IMR-90 (cell line): ENCODE measurements at regions not wholly inside any gene's neighbourhood (a gene's known extent, or its start where the extent isn't known, plus 50 kb on each side); places are given as distances from the start of the nearest gene placed in this dataset.

Source experiments
- ATAC-seq: fragments of 200-7000 bp; cut with Tn5 transposase; 2 replicates; pipeline ENCODE4 v1.9.1; 2020; ENCODE audit warnings: low read depth, mild to moderate bottlenecking, moderate library complexity
- BruUV-seq: library from RNA; stranded (reverse); fragments of 400-500 nt; replicated peaks from 2 replicates; lab custom pipeline; 2021; lab: Mats Ljungman, UMichigan
- CTCF ChIA-PET: fragments of 300-600 bp; formaldehyde crosslinking; extraction: SDS; loops from one replicate; lab custom pipeline; 2021; ENCODE audit warnings: antibody characterized with exemption; lab: Yijun Ruan, JAX
- POLR2A ChIA-PET: fragments of 300-600 bp; sonication (Branson Sonifier 250); formaldehyde crosslinking; loops from one replicate; lab custom pipeline; 2022; ENCODE audit warnings: antibody characterized with exemption; ENCODE audit not compliant: unreplicated experiment; lab: Charles Lee
- DNase-seq: peaks from one replicate; pipeline ENCODE4 v3.0.0; 2013
- H2AFZ ChIP-seq: replicated peaks from 2 replicates; pipeline ENCODE3; 2013; ENCODE audit warnings: low read length, mild to moderate bottlenecking; ENCODE audit not compliant: poor library complexity
- H2AK5ac ChIP-seq: 2 replicates; pipeline ENCODE4 v1.6.1; 2013; ENCODE audit warnings: low read depth, low read length, inconsistent platforms
- H2AK9ac ChIP-seq: replicated peaks from 2 replicates; pipeline ENCODE3; 2013; ENCODE audit warnings: mild to moderate bottlenecking, low read depth, low read length, moderate library complexity; ENCODE audit not compliant: poor library complexity
- H2BK120ac ChIP-seq: 2 replicates; pipeline ENCODE4 v1.6.1; 2013; ENCODE audit warnings: low read depth, low read length, inconsistent platforms
- H2BK15ac ChIP-seq: 3 replicates; pipeline ENCODE4 v1.6.1; 2013; ENCODE audit warnings: low read depth, low read length, inconsistent platforms
- H2BK20ac ChIP-seq: 2 replicates; pipeline ENCODE4 v1.6.1; 2013; ENCODE audit warnings: low read depth, mild to moderate bottlenecking, inconsistent platforms, low read length, moderate library complexity
- H2BK5ac ChIP-seq: 2 replicates; pipeline ENCODE4 v1.6.1; 2013; ENCODE audit warnings: mild to moderate bottlenecking, low read depth, low read length, inconsistent platforms; ENCODE audit not compliant: poor library complexity, severe bottlenecking
- H3K14ac ChIP-seq: replicated peaks from 2 replicates; pipeline ENCODE4 v1.6.1; 2013; ENCODE audit warnings: low read depth, low read length, inconsistent platforms
- H3K18ac ChIP-seq: 2 replicates; pipeline ENCODE4 v1.6.1; 2013; ENCODE audit warnings: low read depth, low read length, control low read depth
- H3K23ac ChIP-seq: 2 replicates; pipeline ENCODE4 v1.6.1; 2013; ENCODE audit warnings: low read depth, low read length, inconsistent platforms
- H3K27ac ChIP-seq: 2 replicates; pipeline ENCODE4 v1.5.1; 2013; ENCODE audit warnings: mild to moderate bottlenecking, control low read depth, low read length; ENCODE audit not compliant: insufficient read depth
- H3K27me3 ChIP-seq: 2 replicates; pipeline ENCODE4 v1.6.1; 2013; ENCODE audit warnings: low read length; ENCODE audit not compliant: control insufficient read depth, insufficient read depth
- H3K36me3 ChIP-seq: 2 replicates; pipeline ENCODE4 v1.6.1; 2013; ENCODE audit warnings: low read length, mixed read lengths; ENCODE audit not compliant: control insufficient read depth, insufficient read depth
- H3K4ac ChIP-seq: 2 replicates; pipeline ENCODE4 v1.6.1; 2013; ENCODE audit warnings: low read depth, low read length, inconsistent platforms
- H3K4me1 ChIP-seq: 2 replicates; pipeline ENCODE4 v1.6.1; 2013; ENCODE audit warnings: low read length, mixed read lengths; ENCODE audit not compliant: control insufficient read depth, insufficient read depth
- H3K4me2 ChIP-seq: 2 replicates; pipeline ENCODE4 v1.6.1; 2013; ENCODE audit warnings: low read depth, mild to moderate bottlenecking, control low read depth, low read length, moderate library complexity
- H3K4me3 ChIP-seq: 2 replicates; pipeline ENCODE4 v1.5.1; 2013; ENCODE audit warnings: low read depth, mild to moderate bottlenecking, control low read depth, low read length, moderate library complexity; ENCODE audit not compliant: insufficient read depth
- H3K56ac ChIP-seq: 2 replicates; pipeline ENCODE4 v1.6.1; 2013; ENCODE audit warnings: low read length, inconsistent platforms; ENCODE audit not compliant: insufficient read depth; ENCODE audit errors: extremely low read depth
- H3K79me1 ChIP-seq, 2 experiments: 2 replicates each; pipeline ENCODE4 v1.6.1; 2013; ENCODE audit warnings: low read length in 2 of 2, inconsistent platforms in 1 of 2, low read depth in 1 of 2
- H3K9ac ChIP-seq: 2 replicates; pipeline ENCODE4 v1.6.1; 2013; ENCODE audit warnings: low read depth, low read length, control low read depth
- H3K9me1 ChIP-seq: 2 replicates; pipeline ENCODE4 v1.6.1; 2013; ENCODE audit warnings: low read length, inconsistent platforms; ENCODE audit not compliant: insufficient read depth
- H3K9me3 ChIP-seq: 2 replicates; pipeline ENCODE4 v1.6.1; 2013; ENCODE audit warnings: low read length; ENCODE audit not compliant: control insufficient read depth, insufficient read depth
- H4K20me1 ChIP-seq: 2 replicates; pipeline ENCODE4 v1.6.1; 2013; ENCODE audit warnings: low read length, inconsistent platforms; ENCODE audit not compliant: insufficient read depth
- H4K5ac ChIP-seq: 2 replicates; pipeline ENCODE4 v1.6.1; 2013; ENCODE audit warnings: mild to moderate bottlenecking, low read depth, low read length, control low read depth
- H4K8ac ChIP-seq, 2 experiments: 2 replicates each; pipeline ENCODE4 v1.6.1; 2013; ENCODE audit warnings: low read depth in 2 of 2, low read length in 2 of 2, control low read depth in 1 of 2, inconsistent platforms in 1 of 2
- H4K91ac ChIP-seq: 2 replicates; pipeline ENCODE4 v1.6.1; 2013; ENCODE audit warnings: low read depth, low read length, inconsistent platforms; ENCODE audit not compliant: insufficient read depth
- BHLHE40 ChIP-seq: fragments of 150-350 bp; IDR thresholded peaks from 2 replicates; pipeline ENCODE4 v1.6.1; 2016; ENCODE audit warnings: mild to moderate bottlenecking, low read depth, low read length
- CHD1 ChIP-seq: IDR thresholded peaks from 2 replicates; pipeline ENCODE4 v1.6.1; 2012; ENCODE audit warnings: low read depth, low read length, improper control_type of control experiment
- MAFK ChIP-seq: IDR thresholded peaks from 2 replicates; pipeline ENCODE4 v1.6.1; 2012; ENCODE audit warnings: low read depth, low read length, improper control_type of control experiment
- MAZ ChIP-seq: IDR thresholded peaks from 2 replicates; pipeline ENCODE4 v1.6.1; 2012; ENCODE audit warnings: low read depth, mild to moderate bottlenecking, low read length, improper control_type of control experiment, moderate library complexity, borderline replicate concordance
- MXI1 ChIP-seq: IDR thresholded peaks from 2 replicates; pipeline ENCODE4 v1.6.1; 2012; ENCODE audit warnings: low read depth, mild to moderate bottlenecking, low read length, moderate library complexity, borderline replicate concordance
- NFE2L2 ChIP-seq: fragments of 150-350 bp; IDR thresholded peaks from 2 replicates; pipeline ENCODE4 v1.6.1; 2016; ENCODE audit warnings: low read depth, mild to moderate bottlenecking, low read length
- RCOR1 ChIP-seq: IDR thresholded peaks from 2 replicates; pipeline ENCODE4 v1.6.1; 2012; ENCODE audit warnings: mild to moderate bottlenecking, low read length, improper control_type of control experiment; ENCODE audit not compliant: insufficient replicate concordance
- RFX5 ChIP-seq: IDR thresholded peaks from 2 replicates; pipeline ENCODE4 v1.8.0; 2012; ENCODE audit warnings: low read depth, mild to moderate bottlenecking, low read length, moderate library complexity
- SMC3 ChIP-seq: fragments of 150-350 bp; IDR thresholded peaks from 2 replicates; pipeline ENCODE4 v1.6.1; 2016; ENCODE audit warnings: low read depth, mild to moderate bottlenecking, antibody characterized with exemption, low read length, moderate library complexity
- WGBS, 2 experiments: methylation state at CpG; one replicate each; pipeline versions ENCODE4 v1.1.5 to v1.1.7; 2013; ENCODE audit warnings: missing lambda C conversion rate in 2 of 2; ENCODE audit not compliant: insufficient read length in 1 of 2; ENCODE audit errors: extremely low coverage in 2 of 2; 5-methylcytosine and 5-hydroxymethylcytosine counted together
- dilution Hi-C: fragments of 300-500 bp; cut with HindIII; formaldehyde crosslinking; loops from one replicate; pipeline ENCODE4 v1.14.3; 2018; ENCODE audit warnings: low sequenced_read_pairs; ENCODE audit not compliant: unreplicated experiment
- in situ Hi-C: fragments of 300-500 bp; cut with MboI; formaldehyde crosslinking; loops from 3 replicates; pipeline ENCODE4 v1.14.3; 2019; ENCODE audit warnings: low sequenced_read_pairs, inconsistent platforms, mixed read lengths
- intact Hi-C: fragments of 100-400 bp; cut with micrococcal nuclease; formaldehyde crosslinking; loops from 2 replicates; pipeline ENCODE4 v1.10.0; 2022

GRCh38 chr4:60016971-60017370 is 1183.2 kb upstream of the ADGRL3 start:
- TF ChIP-seq MAFK (no peak), MXI1 (no peak), RCOR1 (no peak), RFX5 (no peak), CHD1 (no peak), SMC3 (no peak), BHLHE40 (no peak), NFE2L2 (no peak), MAZ (no peak)
- H3K9ac ChIP-seq: no peak overlapping the region
- no peak overlapping the region for H2BK120ac ChIP-seq
- no peaks in the 10 kb centered on the region for H3K79me1 ChIP-seq
- no peak overlapping the region for H3K18ac ChIP-seq
- WGBS, 2 experiments: no CpG with 5 or more reads among the region's 1 CpG
- no peaks in the 10 kb centered on the region for H3K4me1 ChIP-seq
- ATAC-seq: no peak
- H4K8ac ChIP-seq: no peak overlapping the region
- BruUV-seq: no TSS peak
- intact Hi-C loops (no loop called here), dilution Hi-C loops (no loop called here), in situ Hi-C loops (no loop called here)
- no peak overlapping the region for H4K91ac ChIP-seq
- no peak for DNase-seq
- POLR2A ChIA-PET: no interaction called here
- no peak overlapping the region for H4K5ac ChIP-seq
- no peak overlapping the region for H3K14ac ChIP-seq
- no peaks in the 10 kb centered on the region for H3K36me3 ChIP-seq
- H3K4me2 ChIP-seq: no peak overlapping the region
- H3K4ac ChIP-seq: no peak overlapping the region
- CTCF ChIA-PET: no interaction called here
- no peaks in the 10 kb centered on the region for H4K20me1 ChIP-seq
- no peak overlapping the region for H3K56ac ChIP-seq
- H2BK20ac ChIP-seq: no peak overlapping the region
- no peaks in the 10 kb centered on the region for H3K27me3 ChIP-seq
- no peak overlapping the region for H2AK9ac ChIP-seq
- H2BK15ac ChIP-seq: no peak overlapping the region
- no peak overlapping the region for H2AFZ ChIP-seq
- no peak overlapping the region for H2BK5ac ChIP-seq
- H3K9me3 ChIP-seq: no peaks in the 10 kb centered on the region
- H3K4me3 ChIP-seq: no peak overlapping the region
- no peaks in the 10 kb centered on the region for H3K9me1 ChIP-seq
- H2AK5ac ChIP-seq: no peak overlapping the region
- no peak overlapping the region for H3K23ac ChIP-seq
- no peak overlapping the region for H3K27ac ChIP-seq
